Transverse colon (tissue), 3 donors: ENCODE measurements at regions not wholly inside any gene's neighbourhood (a gene's known extent, or its start where the extent isn't known, plus 50 kb on each side); places are given as distances from the start of the nearest gene placed in this dataset.

Source experiments
- EP300 ChIP-seq: sonication (generic); formaldehyde crosslinking; IDR thresholded peaks from one replicate; pipeline ENCODE4 v1.6.1; 2017; ENCODE audit warnings: antibody characterized with exemption, low read depth
- TF ChIP-seq, protein P1 (sequence below), 5 experiments: fragments of 200-600 bp in 3 of 5; fragments of 450-650 bp in 2 of 5; sonication (generic) in 3 of 5; IDR thresholded peaks; 1 replicate in 2 of 5; 2 replicates in 3 of 5; pipeline ENCODE4 v1.5.1; 2016 to 2017; ENCODE audit warnings: antibody characterized with exemption in 5 of 5, inconsistent platforms in 3 of 5, mild to moderate bottlenecking in 2 of 5, moderate library complexity in 1 of 5

DNA sequence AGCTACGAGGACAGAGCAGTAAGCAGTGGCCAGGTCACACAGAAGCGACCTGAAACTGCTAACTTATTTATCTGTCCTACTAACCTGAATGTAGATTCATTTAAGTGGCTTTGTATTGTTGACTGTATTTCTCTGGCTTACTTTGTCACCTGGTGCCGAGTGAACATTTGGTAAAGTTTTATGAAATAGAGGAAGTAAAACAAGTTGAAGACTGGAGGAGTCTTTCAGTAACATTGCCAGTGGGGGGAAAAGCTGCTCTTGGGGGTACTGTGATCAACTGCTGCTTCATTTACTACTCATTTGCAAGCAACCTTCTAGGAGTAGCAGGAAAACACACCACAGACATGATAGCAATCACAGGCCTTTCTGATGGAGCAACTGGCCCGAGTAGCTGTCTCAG is 615.0 kb downstream of the FGF9 start:
- TF ChIP-seq, protein P1, sequence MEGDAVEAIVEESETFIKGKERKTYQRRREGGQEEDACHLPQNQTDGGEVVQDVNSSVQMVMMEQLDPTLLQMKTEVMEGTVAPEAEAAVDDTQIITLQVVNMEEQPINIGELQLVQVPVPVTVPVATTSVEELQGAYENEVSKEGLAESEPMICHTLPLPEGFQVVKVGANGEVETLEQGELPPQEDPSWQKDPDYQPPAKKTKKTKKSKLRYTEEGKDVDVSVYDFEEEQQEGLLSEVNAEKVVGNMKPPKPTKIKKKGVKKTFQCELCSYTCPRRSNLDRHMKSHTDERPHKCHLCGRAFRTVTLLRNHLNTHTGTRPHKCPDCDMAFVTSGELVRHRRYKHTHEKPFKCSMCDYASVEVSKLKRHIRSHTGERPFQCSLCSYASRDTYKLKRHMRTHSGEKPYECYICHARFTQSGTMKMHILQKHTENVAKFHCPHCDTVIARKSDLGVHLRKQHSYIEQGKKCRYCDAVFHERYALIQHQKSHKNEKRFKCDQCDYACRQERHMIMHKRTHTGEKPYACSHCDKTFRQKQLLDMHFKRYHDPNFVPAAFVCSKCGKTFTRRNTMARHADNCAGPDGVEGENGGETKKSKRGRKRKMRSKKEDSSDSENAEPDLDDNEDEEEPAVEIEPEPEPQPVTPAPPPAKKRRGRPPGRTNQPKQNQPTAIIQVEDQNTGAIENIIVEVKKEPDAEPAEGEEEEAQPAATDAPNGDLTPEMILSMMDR (IDR thresholded peaks at IDR 0.05), result no peak
- no peak for TF ChIP-seq EP300
